ENCODE measurements at regions not wholly inside any gene's neighbourhood (a gene's known extent, or its start where the extent isn't known, plus 50 kb on each side); places are given as distances from the start of the nearest gene placed in this dataset.

DNA sequence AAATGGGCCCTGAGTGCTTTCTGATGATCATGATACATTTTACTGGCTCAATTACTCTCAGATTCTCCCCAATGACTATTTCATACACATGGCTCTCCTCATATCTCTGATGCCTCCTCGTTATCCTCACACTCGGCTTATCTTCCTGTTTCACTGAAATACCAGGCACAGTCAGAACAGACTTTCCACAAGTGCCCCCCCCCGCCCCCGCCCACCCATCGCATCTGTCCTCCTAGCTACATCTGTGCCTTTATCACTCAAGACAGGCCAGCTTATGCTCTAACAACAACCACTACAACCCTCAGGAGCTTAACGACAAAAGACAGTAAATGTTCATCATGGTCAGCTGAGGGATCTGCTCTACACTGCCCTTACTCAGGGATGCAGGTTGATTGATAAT is 610.6 kb upstream of the DIPK2B start:
- TF ChIP-seq, protein P1, sequence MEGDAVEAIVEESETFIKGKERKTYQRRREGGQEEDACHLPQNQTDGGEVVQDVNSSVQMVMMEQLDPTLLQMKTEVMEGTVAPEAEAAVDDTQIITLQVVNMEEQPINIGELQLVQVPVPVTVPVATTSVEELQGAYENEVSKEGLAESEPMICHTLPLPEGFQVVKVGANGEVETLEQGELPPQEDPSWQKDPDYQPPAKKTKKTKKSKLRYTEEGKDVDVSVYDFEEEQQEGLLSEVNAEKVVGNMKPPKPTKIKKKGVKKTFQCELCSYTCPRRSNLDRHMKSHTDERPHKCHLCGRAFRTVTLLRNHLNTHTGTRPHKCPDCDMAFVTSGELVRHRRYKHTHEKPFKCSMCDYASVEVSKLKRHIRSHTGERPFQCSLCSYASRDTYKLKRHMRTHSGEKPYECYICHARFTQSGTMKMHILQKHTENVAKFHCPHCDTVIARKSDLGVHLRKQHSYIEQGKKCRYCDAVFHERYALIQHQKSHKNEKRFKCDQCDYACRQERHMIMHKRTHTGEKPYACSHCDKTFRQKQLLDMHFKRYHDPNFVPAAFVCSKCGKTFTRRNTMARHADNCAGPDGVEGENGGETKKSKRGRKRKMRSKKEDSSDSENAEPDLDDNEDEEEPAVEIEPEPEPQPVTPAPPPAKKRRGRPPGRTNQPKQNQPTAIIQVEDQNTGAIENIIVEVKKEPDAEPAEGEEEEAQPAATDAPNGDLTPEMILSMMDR (IDR thresholded peaks at IDR 0.05), result no peak
- TF ChIP-seq POLR2AphosphoS5 (IDR thresholded peaks at IDR 0.05; ENCODE audit: low read depth, low read length), result no peak
- TF ChIP-seq, protein P2, sequence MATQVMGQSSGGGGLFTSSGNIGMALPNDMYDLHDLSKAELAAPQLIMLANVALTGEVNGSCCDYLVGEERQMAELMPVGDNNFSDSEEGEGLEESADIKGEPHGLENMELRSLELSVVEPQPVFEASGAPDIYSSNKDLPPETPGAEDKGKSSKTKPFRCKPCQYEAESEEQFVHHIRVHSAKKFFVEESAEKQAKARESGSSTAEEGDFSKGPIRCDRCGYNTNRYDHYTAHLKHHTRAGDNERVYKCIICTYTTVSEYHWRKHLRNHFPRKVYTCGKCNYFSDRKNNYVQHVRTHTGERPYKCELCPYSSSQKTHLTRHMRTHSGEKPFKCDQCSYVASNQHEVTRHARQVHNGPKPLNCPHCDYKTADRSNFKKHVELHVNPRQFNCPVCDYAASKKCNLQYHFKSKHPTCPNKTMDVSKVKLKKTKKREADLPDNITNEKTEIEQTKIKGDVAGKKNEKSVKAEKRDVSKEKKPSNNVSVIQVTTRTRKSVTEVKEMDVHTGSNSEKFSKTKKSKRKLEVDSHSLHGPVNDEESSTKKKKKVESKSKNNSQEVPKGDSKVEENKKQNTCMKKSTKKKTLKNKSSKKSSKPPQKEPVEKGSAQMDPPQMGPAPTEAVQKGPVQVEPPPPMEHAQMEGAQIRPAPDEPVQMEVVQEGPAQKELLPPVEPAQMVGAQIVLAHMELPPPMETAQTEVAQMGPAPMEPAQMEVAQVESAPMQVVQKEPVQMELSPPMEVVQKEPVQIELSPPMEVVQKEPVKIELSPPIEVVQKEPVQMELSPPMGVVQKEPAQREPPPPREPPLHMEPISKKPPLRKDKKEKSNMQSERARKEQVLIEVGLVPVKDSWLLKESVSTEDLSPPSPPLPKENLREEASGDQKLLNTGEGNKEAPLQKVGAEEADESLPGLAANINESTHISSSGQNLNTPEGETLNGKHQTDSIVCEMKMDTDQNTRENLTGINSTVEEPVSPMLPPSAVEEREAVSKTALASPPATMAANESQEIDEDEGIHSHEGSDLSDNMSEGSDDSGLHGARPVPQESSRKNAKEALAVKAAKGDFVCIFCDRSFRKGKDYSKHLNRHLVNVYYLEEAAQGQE (IDR thresholded peaks at IDR 0.05; ENCODE audit: insufficient read depth in 1 of 2, low read depth in 2 of 2, low read length in 1 of 2), result no peak
- no peak for TF ChIP-seq SIN3A (IDR thresholded peaks at IDR 0.05; ENCODE audit: borderline replicate concordance, insufficient read depth, low read depth, low read length)
- no peak for TF ChIP-seq TCF7L2 (IDR thresholded peaks at IDR 0.05; ENCODE audit: low read depth, low read length)

Data from Panc1 (cell line).